MCF 10A (cell line): ENCODE measurements at regions not wholly inside any gene's neighbourhood (a gene's known extent, or its start where the extent isn't known, plus 50 kb on each side); places are given as distances from the start of the nearest gene placed in this dataset.

Source experiments
- BruUV-seq: library from RNA; stranded (reverse); fragments of 400-500 nt; replicated peaks from 2 replicates; lab custom pipeline; 2021; lab: Mats Ljungman, UMichigan
- CTCF ChIA-PET: fragments of 300-600 bp; sonication (Branson Sonifier 250); formaldehyde crosslinking; extraction: SDS; loops from one replicate; lab custom pipeline; 2021; ENCODE audit warnings: antibody characterized with exemption, inconsistent platforms; lab: Yijun Ruan, JAX
- POLR2A ChIA-PET: fragments of 300-600, 350-650 bp; sonication (Branson Sonifier 250); formaldehyde crosslinking; extraction: SDS; loops from one replicate; lab custom pipeline; 2020; ENCODE audit warnings: antibody characterized with exemption, inconsistent platforms; lab: Yijun Ruan, JAX
- DNase-seq: peaks from one replicate; pipeline ENCODE4 v3.0.0-alpha.2; 2018; ENCODE audit not compliant: unreplicated experiment
- H3K27ac Mint-ChIP-seq: one replicate; pipeline ENCODE4 v1.8.0; 2022; ENCODE audit warnings: mild to moderate bottlenecking, low read depth, mixed read lengths; ENCODE audit not compliant: unreplicated experiment
- H3K27me3 Mint-ChIP-seq: one replicate; pipeline ENCODE4 v1.8.0; 2022; ENCODE audit warnings: mixed read lengths; ENCODE audit not compliant: insufficient read depth, unreplicated experiment
- H3K36me3 Mint-ChIP-seq: one replicate; pipeline ENCODE4 v1.8.0; 2022; ENCODE audit warnings: mild to moderate bottlenecking, moderate library complexity, mixed read lengths; ENCODE audit not compliant: insufficient read depth, unreplicated experiment
- H3K4me1 Mint-ChIP-seq: one replicate; pipeline ENCODE4 v1.8.0; 2022; ENCODE audit warnings: mixed read lengths; ENCODE audit not compliant: insufficient read depth, unreplicated experiment
- H3K4me3 Mint-ChIP-seq: one replicate; pipeline ENCODE4 v1.8.0; 2022; ENCODE audit warnings: mild to moderate bottlenecking, moderate library complexity, mixed read lengths; ENCODE audit not compliant: unreplicated experiment
- H3K9me3 Mint-ChIP-seq: one replicate; pipeline ENCODE4 v1.8.0; 2022; ENCODE audit warnings: mixed read lengths; ENCODE audit not compliant: unreplicated experiment
- CTCF ChIP-seq: fragments of 200-600 bp; IDR thresholded peaks from one replicate; pipeline ENCODE4 v1.8.0; 2022; ENCODE audit warnings: antibody characterized with exemption, mild to moderate bottlenecking; ENCODE audit not compliant: unreplicated experiment
- intact Hi-C: fragments of 100-400 bp; cut with micrococcal nuclease; formaldehyde crosslinking; loops from 2 replicates; pipeline ENCODE4 v1.14.1; 2022

- Mint-ChIP-seq H3K27me3 (no peaks in the 10 kb centered on the region), H3K27ac (no peak overlapping the region), H3K4me3 (no peak overlapping the region), H3K4me1 (peaks cover 17% of the 10 kb centered on the region), H3K36me3 (no peaks in the 10 kb centered on the region), H3K9me3 (no peaks in the 10 kb centered on the region)
- no TSS peak for BruUV-seq
- intact Hi-C loops = loop anchor here (5.0 kb wide), 1 partner anchor 292 kb away; the partner anchor contains the start of gene SMC2
- TF ChIP-seq CTCF = no peak
- ChIA-PET CTCF (interaction anchor here (0.7 to 1.0 kb wide), 3 partner anchors 10 to 1150 kb away, joined by 3 to 5 read pairs (median 3); no protein-coding TSS in a partner anchor), POLR2A (interaction anchor here (0.7 kb wide), 1 partner anchor 1500 kb away, joined by 3 read pairs; no protein-coding TSS in a partner anchor)
- DNase-seq = no peak
These were observed 294.1 kb upstream of the SMC2 start for GRCh38 chr9:103799959-103800358.

DNA sequence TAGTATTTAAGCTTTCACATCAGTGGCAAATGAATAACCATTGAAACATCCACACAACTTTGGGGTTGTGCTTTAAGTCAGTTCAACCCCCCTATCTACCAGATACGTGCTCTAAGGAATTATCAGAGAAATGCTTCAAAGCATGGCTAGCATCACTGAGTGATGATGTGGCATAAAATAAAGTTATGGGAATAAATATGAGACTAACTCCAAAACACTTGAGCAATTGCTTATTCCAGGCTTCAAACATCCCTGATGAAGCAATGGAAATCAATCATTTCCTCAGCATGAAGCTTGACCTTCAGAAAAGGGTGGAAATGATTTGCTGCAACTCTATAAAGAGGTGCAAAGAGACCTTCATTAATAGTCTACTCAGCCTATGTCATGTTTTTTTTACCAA lies 292.0 kb upstream of the SMC2 start:
- Mint-ChIP-seq H3K4me3 (no peak overlapping the region), H3K9me3 (no peaks in the 10 kb centered on the region), H3K27me3 (no peaks in the 10 kb centered on the region), H3K27ac (no peak overlapping the region), H3K4me1 (peaks cover 19% of the 10 kb centered on the region), H3K36me3 (no peaks in the 10 kb centered on the region)
- BruUV-seq = no TSS peak
- no peak for TF ChIP-seq CTCF
- DNase-seq = no peak
- ChIA-PET POLR2A (no interaction called here), CTCF (interaction anchor here (1.1 kb wide), 1 partner anchor 12 kb away, joined by 3 read pairs; no protein-coding TSS in a partner anchor)
- intact Hi-C loops = loop anchor here (5.0 kb wide), 1 partner anchor 290 kb away; the partner anchor contains the start of gene SMC2

DNA sequence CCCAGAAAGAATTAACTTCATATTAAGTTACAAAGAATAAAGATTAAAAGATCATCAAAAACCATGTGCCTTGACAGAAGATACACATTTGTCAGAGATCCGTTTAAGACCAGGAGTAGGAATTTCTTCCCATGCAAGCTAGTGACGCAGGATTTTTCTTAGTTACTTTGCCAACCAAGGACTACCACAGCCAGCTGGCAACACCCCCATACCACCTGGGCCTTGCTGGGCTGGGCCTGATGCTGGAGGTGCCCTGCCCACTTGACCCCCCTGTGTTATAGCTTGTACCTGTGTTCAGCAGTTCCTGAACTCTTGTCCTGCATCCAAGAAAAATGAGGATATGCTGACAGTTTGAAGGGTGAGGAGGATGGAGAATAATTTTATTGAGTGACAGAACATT lies 290.9 kb upstream of the SMC2 start:
- no peak for DNase-seq
- H3K36me3 Mint-ChIP-seq = no peaks in the 10 kb centered on the region
- ChIA-PET POLR2A (no interaction called here), CTCF (interaction anchor here (0.7 kb wide), 1 partner anchor 866 kb away, joined by 3 read pairs; no protein-coding TSS in a partner anchor)
- H3K9me3 Mint-ChIP-seq = no peaks in the 10 kb centered on the region
- no TSS peak for BruUV-seq
- intact Hi-C loops = loop anchor here (5.0 kb wide), 1 partner anchor 289 kb away; the partner anchor contains the start of gene SMC2
- H3K27ac Mint-ChIP-seq = no peak overlapping the region
- H3K27me3 Mint-ChIP-seq = no peaks in the 10 kb centered on the region
- no peak for TF ChIP-seq CTCF
- H3K4me3 Mint-ChIP-seq = no peak overlapping the region
- H3K4me1 Mint-ChIP-seq = peaks cover 19% of the 10 kb centered on the region

DNA sequence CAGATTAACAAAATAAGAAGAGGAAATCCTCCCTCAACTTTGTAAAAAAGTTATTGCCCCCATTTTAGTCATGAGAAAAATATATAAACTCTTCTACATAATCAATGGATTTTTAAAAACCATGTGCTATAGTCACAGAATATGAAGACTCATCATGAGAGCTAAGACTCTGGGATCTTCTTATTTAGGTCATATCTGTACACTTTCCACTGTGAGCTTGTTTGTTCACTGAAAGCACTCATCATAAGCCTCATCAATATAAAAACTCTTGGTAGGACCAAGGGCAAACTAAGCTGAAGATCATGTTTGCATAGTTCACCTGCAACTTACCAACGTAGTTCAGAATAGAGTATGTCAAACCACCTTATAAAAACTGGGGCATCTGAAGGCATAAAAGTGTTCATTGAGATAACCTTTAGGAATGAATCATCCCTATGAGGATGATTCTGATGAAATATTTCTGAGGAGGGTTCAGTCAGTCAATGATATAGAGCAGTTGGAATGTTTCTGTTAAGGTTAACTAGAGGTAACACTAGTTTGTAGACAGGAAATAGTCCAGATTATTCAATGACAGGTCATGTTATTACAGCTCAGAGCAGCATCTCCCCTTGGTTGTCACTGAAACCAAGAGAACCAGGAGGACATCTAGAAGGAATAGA lies 289.9 kb upstream of the SMC2 start:
- H3K4me3 Mint-ChIP-seq = no peak overlapping the region
- H3K9me3 Mint-ChIP-seq = no peaks in the 10 kb centered on the region
- BruUV-seq = no TSS peak
- no peaks in the 10 kb centered on the region for H3K27me3 Mint-ChIP-seq
- no peak for TF ChIP-seq CTCF
- H3K4me1 Mint-ChIP-seq = peaks cover 14% of the 10 kb centered on the region
- no peaks in the 10 kb centered on the region for H3K36me3 Mint-ChIP-seq
- intact Hi-C loops = loop anchor here (5.0 kb wide), 1 partner anchor 288 kb away; the partner anchor contains the start of gene SMC2
- ChIA-PET CTCF (interaction anchor here (0.5 to 0.7 kb wide), 2 partner anchors 83 to 865 kb away, joined by 3 read pairs; no protein-coding TSS in a partner anchor), POLR2A (no interaction called here)
- no peak overlapping the region for H3K27ac Mint-ChIP-seq
- DNase-seq = peak; percentile 41
